ENCODE measurements at regions not wholly inside any gene's neighbourhood (a gene's known extent, or its start where the extent isn't known, plus 50 kb on each side); places are given as distances from the start of the nearest gene placed in this dataset.
"Not testable (repeated sequence)": the region's sequence is repeated elsewhere in the genome, so short reads cannot be mapped to it uniquely, and the experiment has no call there.

DNA sequence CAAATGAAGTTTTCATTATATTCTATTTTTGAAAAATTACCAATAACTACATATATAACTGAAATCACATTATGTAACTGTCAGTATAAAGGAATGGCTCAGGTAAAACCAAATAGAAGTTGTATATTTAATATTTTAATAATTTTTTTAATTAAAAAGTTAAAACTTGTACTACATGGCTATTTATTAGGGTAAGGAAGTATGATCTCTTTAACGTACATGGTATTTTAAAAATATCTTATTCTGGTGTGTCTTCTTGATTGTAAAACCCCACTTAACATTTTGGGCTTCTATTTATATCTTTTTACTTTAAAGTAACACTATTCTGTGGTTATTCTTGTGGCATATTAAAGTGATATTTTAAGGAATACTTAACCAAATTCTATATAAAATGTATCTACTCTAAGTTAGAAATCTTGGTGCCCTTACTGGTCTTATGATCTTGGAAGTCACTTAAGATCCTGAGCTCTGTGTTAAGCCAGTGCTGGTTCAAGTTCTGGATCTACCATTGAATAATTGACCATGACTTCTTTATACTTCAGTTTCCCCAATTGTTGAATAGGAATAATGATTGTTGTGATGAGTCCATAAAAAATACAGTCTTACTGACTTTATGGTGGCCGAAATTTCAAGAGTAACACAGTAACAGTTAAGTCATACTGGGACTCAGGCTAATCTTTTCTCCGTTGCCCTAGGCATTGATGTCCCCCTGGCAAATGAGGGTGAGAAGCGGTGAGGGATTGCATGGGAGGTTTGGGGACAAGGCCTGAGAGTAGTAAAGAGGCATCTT lies 97.1 kb upstream of the TPTE start:
- not testable (repeated sequence) for DNase-seq (ENCODE audit: low read depth); H3K9me3 Mint-ChIP-seq (ENCODE audit: unreplicated experiment); H3K36me3 ChIP-seq (ENCODE audit: insufficient read depth, low read length); H3K27ac ChIP-seq (ENCODE audit: low read depth, low read length); H4K20me1 ChIP-seq (ENCODE audit: insufficient read depth, low read length); H3K27me3 ChIP-seq (ENCODE audit: insufficient read depth, low read length); H3K4me2 ChIP-seq (ENCODE audit: low read length); FAIRE-seq; H3K9ac ChIP-seq (ENCODE audit: low read length); H3K4me3 ChIP-seq (ENCODE audit: insufficient read depth, low read depth, low read length); H3K27ac Mint-ChIP-seq (ENCODE audit: unreplicated experiment); H3K4me3 Mint-ChIP-seq (ENCODE audit: unreplicated experiment); H3K4me1 Mint-ChIP-seq (ENCODE audit: low read depth, unreplicated experiment); H3K27me3 Mint-ChIP-seq (ENCODE audit: low read depth, unreplicated experiment); H3K36me3 Mint-ChIP-seq (ENCODE audit: low read depth, unreplicated experiment); H3K79me2 ChIP-seq (ENCODE audit: insufficient read depth, low read length); H3K4me1 ChIP-seq (ENCODE audit: insufficient read depth, low read length); H2AFZ ChIP-seq (ENCODE audit: low read depth, low read length)
- H3K9me3 ChIP-seq (ENCODE audit: insufficient read depth, low read depth, low read length), result peaks cover 16% of the 10 kb centered on the region

DNA sequence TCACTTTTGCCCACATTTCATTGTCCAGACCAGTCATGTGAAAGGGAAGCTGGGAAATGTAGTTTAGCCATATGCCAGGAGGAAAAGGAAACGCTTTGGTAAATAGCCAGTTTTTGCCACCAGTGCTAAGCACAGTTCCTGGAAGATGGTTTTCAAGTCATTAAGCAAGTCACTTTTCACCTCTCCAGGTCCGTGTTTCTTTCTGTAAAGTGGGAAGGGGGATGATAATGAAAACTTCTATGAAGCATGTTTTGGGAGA lies 96.6 kb upstream of the TPTE start:
- not testable (repeated sequence) for H3K4me1 ChIP-seq (ENCODE audit: insufficient read depth, low read length); H3K9me3 Mint-ChIP-seq (ENCODE audit: unreplicated experiment); H3K36me3 Mint-ChIP-seq (ENCODE audit: low read depth, unreplicated experiment); FAIRE-seq; H3K27ac ChIP-seq (ENCODE audit: low read depth, low read length); H3K36me3 ChIP-seq (ENCODE audit: insufficient read depth, low read length); H3K9ac ChIP-seq (ENCODE audit: low read length); H3K79me2 ChIP-seq (ENCODE audit: insufficient read depth, low read length); H2AFZ ChIP-seq (ENCODE audit: low read depth, low read length); DNase-seq (ENCODE audit: low read depth); H3K27me3 Mint-ChIP-seq (ENCODE audit: low read depth, unreplicated experiment); H3K4me2 ChIP-seq (ENCODE audit: low read length); H3K27ac Mint-ChIP-seq (ENCODE audit: unreplicated experiment); H4K20me1 ChIP-seq (ENCODE audit: insufficient read depth, low read length); H3K4me3 ChIP-seq (ENCODE audit: insufficient read depth, low read depth, low read length); H3K4me3 Mint-ChIP-seq (ENCODE audit: unreplicated experiment); H3K27me3 ChIP-seq (ENCODE audit: insufficient read depth, low read length); H3K4me1 Mint-ChIP-seq (ENCODE audit: low read depth, unreplicated experiment)
- peaks cover 14% of the 10 kb centered on the region for H3K9me3 ChIP-seq (ENCODE audit: insufficient read depth, low read depth, low read length)

DNA sequence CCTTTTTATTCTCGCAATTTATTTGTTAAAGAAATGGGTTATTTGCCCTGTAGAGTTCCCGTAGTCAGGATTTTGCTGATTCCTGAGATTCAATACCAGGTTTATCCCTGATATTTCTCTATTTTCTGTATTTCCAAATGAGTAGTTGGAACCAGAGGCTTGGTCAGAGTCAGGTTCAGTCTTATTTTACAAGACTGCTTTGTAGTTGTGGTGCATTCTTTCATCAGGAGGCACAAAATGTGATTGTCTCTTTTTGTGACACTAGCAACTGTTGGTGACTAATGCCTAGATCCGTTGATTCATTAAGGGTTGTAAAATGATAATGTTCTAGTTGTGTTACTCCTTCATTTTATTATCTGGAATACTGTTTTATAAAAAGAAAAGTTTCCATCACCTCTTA lies 95.5 kb upstream of the TPTE start:
- FAIRE-seq (no peak), DNase-seq (ENCODE audit: low read depth) (no peak)
- Histone ChIP-seq H3K4me3 (ENCODE audit: insufficient read depth, low read depth, low read length) (no peak overlapping the region), H3K79me2 (ENCODE audit: insufficient read depth, low read length) (no peaks in the 10 kb centered on the region), H3K9ac (ENCODE audit: low read length) (no peak overlapping the region), H3K9me3 (ENCODE audit: insufficient read depth, low read depth, low read length) (peaks cover 21% of the 10 kb centered on the region), H3K4me2 (ENCODE audit: low read length) (no peak overlapping the region), H3K36me3 (ENCODE audit: insufficient read depth, low read length) (no peaks in the 10 kb centered on the region), H4K20me1 (ENCODE audit: insufficient read depth, low read length) (no peaks in the 10 kb centered on the region), H2AFZ (ENCODE audit: low read depth, low read length) (no peak overlapping the region), H3K27ac (ENCODE audit: low read depth, low read length) (no peak overlapping the region), H3K27me3 (ENCODE audit: insufficient read depth, low read length) (no peaks in the 10 kb centered on the region), H3K4me1 (ENCODE audit: insufficient read depth, low read length) (no peaks in the 10 kb centered on the region)
- H3K4me3 Mint-ChIP-seq (ENCODE audit: unreplicated experiment), result no peak overlapping the region
- no peak for TF ChIP-seq EZH2 (IDR thresholded peaks at IDR 0.05; ENCODE audit: insufficient read depth, low read length)
- TF ChIP-seq, protein P1, sequence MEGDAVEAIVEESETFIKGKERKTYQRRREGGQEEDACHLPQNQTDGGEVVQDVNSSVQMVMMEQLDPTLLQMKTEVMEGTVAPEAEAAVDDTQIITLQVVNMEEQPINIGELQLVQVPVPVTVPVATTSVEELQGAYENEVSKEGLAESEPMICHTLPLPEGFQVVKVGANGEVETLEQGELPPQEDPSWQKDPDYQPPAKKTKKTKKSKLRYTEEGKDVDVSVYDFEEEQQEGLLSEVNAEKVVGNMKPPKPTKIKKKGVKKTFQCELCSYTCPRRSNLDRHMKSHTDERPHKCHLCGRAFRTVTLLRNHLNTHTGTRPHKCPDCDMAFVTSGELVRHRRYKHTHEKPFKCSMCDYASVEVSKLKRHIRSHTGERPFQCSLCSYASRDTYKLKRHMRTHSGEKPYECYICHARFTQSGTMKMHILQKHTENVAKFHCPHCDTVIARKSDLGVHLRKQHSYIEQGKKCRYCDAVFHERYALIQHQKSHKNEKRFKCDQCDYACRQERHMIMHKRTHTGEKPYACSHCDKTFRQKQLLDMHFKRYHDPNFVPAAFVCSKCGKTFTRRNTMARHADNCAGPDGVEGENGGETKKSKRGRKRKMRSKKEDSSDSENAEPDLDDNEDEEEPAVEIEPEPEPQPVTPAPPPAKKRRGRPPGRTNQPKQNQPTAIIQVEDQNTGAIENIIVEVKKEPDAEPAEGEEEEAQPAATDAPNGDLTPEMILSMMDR (IDR thresholded peaks at IDR 0.05; ENCODE audit: insufficient read depth, low read depth, low read length), result no peak
- no peaks in the 10 kb centered on the region for H3K36me3 Mint-ChIP-seq (ENCODE audit: low read depth, unreplicated experiment)
- no peaks in the 10 kb centered on the region for H3K27me3 Mint-ChIP-seq (ENCODE audit: low read depth, unreplicated experiment)
- no peaks in the 10 kb centered on the region for H3K9me3 Mint-ChIP-seq (ENCODE audit: unreplicated experiment)
- H3K27ac Mint-ChIP-seq (ENCODE audit: unreplicated experiment), result no peak overlapping the region
- H3K4me1 Mint-ChIP-seq (ENCODE audit: low read depth, unreplicated experiment), result no peaks in the 10 kb centered on the region

DNA sequence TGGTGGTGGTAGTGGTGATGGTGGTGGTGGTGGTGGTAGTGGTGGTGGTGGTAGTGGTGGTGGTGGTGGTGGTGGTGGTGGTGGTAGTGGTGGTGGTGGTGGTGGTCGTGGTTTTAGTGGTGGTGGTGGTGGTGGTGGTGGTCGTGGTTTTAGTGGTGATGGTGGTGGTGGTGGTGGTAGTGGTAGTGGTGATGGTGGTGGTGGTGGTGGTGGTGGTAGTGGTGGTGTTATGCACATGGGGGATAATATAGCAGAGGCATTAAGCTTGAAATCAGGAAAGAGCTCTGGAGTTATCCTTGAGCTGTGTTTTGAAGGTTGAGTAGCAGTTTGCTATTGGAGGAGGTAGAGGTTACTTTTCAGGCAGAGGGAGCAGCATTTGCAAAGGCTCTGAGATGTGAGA lies 94.6 kb upstream of the TPTE start:
- H3K27ac ChIP-seq (ENCODE audit: low read depth, low read length); H3K36me3 ChIP-seq (ENCODE audit: insufficient read depth, low read length); H3K36me3 Mint-ChIP-seq (ENCODE audit: low read depth, unreplicated experiment); H3K79me2 ChIP-seq (ENCODE audit: insufficient read depth, low read length); DNase-seq (ENCODE audit: low read depth); H3K27me3 ChIP-seq (ENCODE audit: insufficient read depth, low read length); H3K4me3 ChIP-seq (ENCODE audit: insufficient read depth, low read depth, low read length); H3K4me2 ChIP-seq (ENCODE audit: low read length); FAIRE-seq; H2AFZ ChIP-seq (ENCODE audit: low read depth, low read length); H3K27me3 Mint-ChIP-seq (ENCODE audit: low read depth, unreplicated experiment); H3K27ac Mint-ChIP-seq (ENCODE audit: unreplicated experiment); H4K20me1 ChIP-seq (ENCODE audit: insufficient read depth, low read length); H3K4me1 Mint-ChIP-seq (ENCODE audit: low read depth, unreplicated experiment); H3K4me3 Mint-ChIP-seq (ENCODE audit: unreplicated experiment); H3K9ac ChIP-seq (ENCODE audit: low read length); H3K9me3 Mint-ChIP-seq (ENCODE audit: unreplicated experiment); H3K4me1 ChIP-seq (ENCODE audit: insufficient read depth, low read length): not testable (repeated sequence)
- peaks cover 25% of the 10 kb centered on the region for H3K9me3 ChIP-seq (ENCODE audit: insufficient read depth, low read depth, low read length)

DNA sequence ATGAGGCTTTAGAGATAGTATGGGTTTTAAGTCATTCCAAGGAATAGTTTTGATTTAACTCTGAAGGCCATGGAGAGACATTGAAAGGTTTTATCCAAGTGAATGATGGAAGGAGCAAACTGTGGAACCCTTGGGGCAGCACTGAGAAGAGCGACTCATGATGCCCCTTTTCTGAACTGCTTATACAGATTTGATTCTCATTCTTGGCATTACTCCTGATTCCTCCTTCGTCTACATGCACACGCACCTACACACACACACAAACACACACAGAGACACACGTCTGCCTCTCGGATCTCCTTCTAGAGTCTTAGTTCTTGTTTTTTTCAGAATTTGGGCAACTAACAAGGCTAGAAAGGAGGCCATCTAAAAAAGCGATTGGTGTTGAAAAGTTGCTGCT lies 94.1 kb upstream of the TPTE start:
- not testable (repeated sequence) for DNase-seq (ENCODE audit: low read depth); H3K27me3 ChIP-seq (ENCODE audit: insufficient read depth, low read length); H3K4me1 Mint-ChIP-seq (ENCODE audit: low read depth, unreplicated experiment); H3K9me3 Mint-ChIP-seq (ENCODE audit: unreplicated experiment); H3K4me3 ChIP-seq (ENCODE audit: insufficient read depth, low read depth, low read length); H3K4me2 ChIP-seq (ENCODE audit: low read length); H3K4me3 Mint-ChIP-seq (ENCODE audit: unreplicated experiment); H3K27ac ChIP-seq (ENCODE audit: low read depth, low read length); H3K27ac Mint-ChIP-seq (ENCODE audit: unreplicated experiment); H3K9ac ChIP-seq (ENCODE audit: low read length); H2AFZ ChIP-seq (ENCODE audit: low read depth, low read length); H3K36me3 ChIP-seq (ENCODE audit: insufficient read depth, low read length); H3K36me3 Mint-ChIP-seq (ENCODE audit: low read depth, unreplicated experiment); H3K27me3 Mint-ChIP-seq (ENCODE audit: low read depth, unreplicated experiment); H4K20me1 ChIP-seq (ENCODE audit: insufficient read depth, low read length); FAIRE-seq; H3K79me2 ChIP-seq (ENCODE audit: insufficient read depth, low read length); H3K4me1 ChIP-seq (ENCODE audit: insufficient read depth, low read length)
- peaks cover 30% of the 10 kb centered on the region for H3K9me3 ChIP-seq (ENCODE audit: insufficient read depth, low read depth, low read length)

Measured in astrocyte (in vitro differentiated cells and primary cell).